A549 (cell line): ENCODE measurements at regions not wholly inside any gene's neighbourhood (a gene's known extent, or its start where the extent isn't known, plus 50 kb on each side); places are given as distances from the start of the nearest gene placed in this dataset.

Source experiments
- CEBPB ChIP-seq, 2 experiments: fragments of >200 bp in 1 of 2; sonication (Bioruptor Twin) in 1 of 2; formaldehyde crosslinking in 1 of 2; IDR thresholded peaks; 2 replicates each; pipeline ENCODE4 v1.6.1; 2012 to 2016
- CTCF ChIP-seq: fragments of >200 bp; sonication (Bioruptor Twin); formaldehyde crosslinking; IDR thresholded peaks from 3 replicates; pipeline ENCODE4 v1.5.1; 2016
- E2F6 ChIP-seq: IDR thresholded peaks from 2 replicates; pipeline ENCODE4 v1.6.1; 2012; ENCODE audit warnings: low read depth, borderline replicate concordance
- FOXS1 ChIP-seq: fragments of 250-450 bp; sonication (Bioruptor Pico); IDR thresholded peaks from 2 replicates; pipeline ENCODE4 v1.5.0; 2020; ENCODE audit warnings: mild to moderate bottlenecking, moderate library complexity
- HMGXB4 ChIP-seq: fragments of 250-450 bp; sonication (Bioruptor Pico); IDR thresholded peaks from 2 replicates; pipeline ENCODE4 v1.5.0; 2021; ENCODE audit warnings: mild to moderate bottlenecking, moderate library complexity, borderline replicate concordance
- KDM1A ChIP-seq: fragments of 200-600 bp; sonication (generic); IDR thresholded peaks from 2 replicates; pipeline ENCODE4 v1.6.1; 2016; ENCODE audit warnings: low read depth, mild to moderate bottlenecking
- MYC ChIP-seq: IDR thresholded peaks from 2 replicates; pipeline ENCODE4 v1.6.1; 2012; ENCODE audit warnings: mild to moderate bottlenecking, inconsistent platforms, low read length, improper control_type of control experiment, borderline replicate concordance
- PBX3 ChIP-seq: IDR thresholded peaks from 2 replicates; pipeline ENCODE4 v1.6.1; 2012
- PHF8 ChIP-seq: fragments of 200-600 bp; sonication (generic); IDR thresholded peaks from 2 replicates; pipeline ENCODE4 v1.6.1; 2016; ENCODE audit warnings: low read depth, mild to moderate bottlenecking, antibody characterized with exemption, moderate library complexity, borderline replicate concordance
- REST ChIP-seq: fragments of 200-600 bp; sonication (generic); IDR thresholded peaks from 2 replicates; pipeline ENCODE4 v1.6.1; 2016; ENCODE audit warnings: antibody characterized with exemption, mild to moderate bottlenecking, moderate library complexity

GRCh38 chr5:66416698-66417097, 179.5 kb upstream of the MAST4 start:
- TF ChIP-seq PBX3 (no peak), FOXS1 (CRISPR knock-in tag) (no peak), E2F6 (no peak), MYC (no peak), CTCF (no peak), PHF8 (no peak), CEBPB (IDR thresholded peaks at IDR 0.05) (no peak), REST (no peak), KDM1A (no peak), HMGXB4 (no peak)
